ENCODE measurements at regions not wholly inside any gene's neighbourhood (a gene's known extent, or its start where the extent isn't known, plus 50 kb on each side); places are given as distances from the start of the nearest gene placed in this dataset.
"Not testable (repeated sequence)": the region's sequence is repeated elsewhere in the genome, so short reads cannot be mapped to it uniquely, and the experiment has no call there.

GRCh38 chr1:102821707-102822106 lies 286.6 kb downstream of the COL11A1 start:
- DNase-seq (ENCODE audit: low read depth): no peak
- H3K4me3 ChIP-seq (ENCODE audit: low read depth, low read length): no peak overlapping the region

- no peak overlapping the region for H3K4me3 ChIP-seq (ENCODE audit: low read depth, low read length)
- no peak for DNase-seq (ENCODE audit: low read depth)
These were observed 307.9 kb downstream of the COL11A1 start for GRCh38 chr1:102800406-102800805.

GRCh38 chr1:102799496-102799895 lies 308.8 kb downstream of the COL11A1 start:
- DNase-seq (ENCODE audit: low read depth): peak; percentile 15
- H3K4me3 ChIP-seq (ENCODE audit: low read depth, low read length): no peak overlapping the region

GRCh38 chr1:102798718-102799117 lies 309.6 kb downstream of the COL11A1 start:
- no peak for DNase-seq (ENCODE audit: low read depth)

GRCh38 chr1:102796429-102796828 lies 311.9 kb downstream of the COL11A1 start:
- DNase-seq (ENCODE audit: low read depth): no peak
- H3K4me3 ChIP-seq (ENCODE audit: low read depth, low read length): no peak overlapping the region

More at GRCh38 chr1:102798718-102799117, 309.6 kb downstream of the COL11A1 start:
- no peak overlapping the region for H3K4me3 ChIP-seq (ENCODE audit: low read depth, low read length)

GRCh38 chr1:102790997-102791396 lies 317.3 kb downstream of the COL11A1 start:
- H3K4me3 ChIP-seq (ENCODE audit: low read depth, low read length): no peak overlapping the region
- DNase-seq (ENCODE audit: low read depth): no peak

GRCh38 chr1:102789951-102790350 lies 318.4 kb downstream of the COL11A1 start:
- DNase-seq (ENCODE audit: low read depth): not testable (repeated sequence)

GRCh38 chr1:102783487-102783886 lies 324.8 kb downstream of the COL11A1 start:
- no peak overlapping the region for H3K4me3 ChIP-seq (ENCODE audit: low read depth, low read length)
- no peak for DNase-seq (ENCODE audit: low read depth)

More at GRCh38 chr1:102789951-102790350, 318.4 kb downstream of the COL11A1 start:
- not testable (repeated sequence) for H3K4me3 ChIP-seq (ENCODE audit: low read depth, low read length)

- no peak for DNase-seq (ENCODE audit: low read depth)
- no peak overlapping the region for H3K4me3 ChIP-seq (ENCODE audit: low read depth, low read length)
These were observed 326.2 kb downstream of the COL11A1 start for GRCh38 chr1:102782144-102782543.

GRCh38 chr1:102776071-102776470 lies 332.3 kb downstream of the COL11A1 start:
- no peak for DNase-seq (ENCODE audit: low read depth)
- no peak overlapping the region for H3K4me3 ChIP-seq (ENCODE audit: low read depth, low read length)

- H3K4me3 ChIP-seq (ENCODE audit: low read depth, low read length): no peak overlapping the region
- no peak for DNase-seq (ENCODE audit: low read depth)
These were observed 335.5 kb downstream of the COL11A1 start for GRCh38 chr1:102772831-102773230.

GRCh38 chr1:102758418-102758817 lies 349.9 kb downstream of the COL11A1 start:
- no peak for DNase-seq (ENCODE audit: low read depth)
- H3K4me3 ChIP-seq (ENCODE audit: low read depth, low read length): no peak overlapping the region

GRCh38 chr1:102757363-102757762 lies 351.0 kb downstream of the COL11A1 start:
- no peak for DNase-seq (ENCODE audit: low read depth)
- no peak overlapping the region for H3K4me3 ChIP-seq (ENCODE audit: low read depth, low read length)

GRCh38 chr1:102751111-102751510 lies 357.2 kb downstream of the COL11A1 start:
- DNase-seq (ENCODE audit: low read depth): no peak
- H3K4me3 ChIP-seq (ENCODE audit: low read depth, low read length): no peak overlapping the region

- DNase-seq (ENCODE audit: low read depth): no peak
- no peak overlapping the region for H3K4me3 ChIP-seq (ENCODE audit: low read depth, low read length)
These were observed 365.9 kb downstream of the COL11A1 start for GRCh38 chr1:102742426-102742825.

- DNase-seq (ENCODE audit: low read depth): no peak
- H3K4me3 ChIP-seq (ENCODE audit: low read depth, low read length): no peak overlapping the region
These were observed 374.7 kb downstream of the COL11A1 start for GRCh38 chr1:102733491-102734236.

GRCh38 chr1:102732927-102733326 lies 375.4 kb downstream of the COL11A1 start:
- no peak overlapping the region for H3K4me3 ChIP-seq (ENCODE audit: low read depth, low read length)
- DNase-seq (ENCODE audit: low read depth): peak; percentile 31

GRCh38 chr1:102726417-102726816 lies 381.9 kb downstream of the COL11A1 start:
- no peak overlapping the region for H3K4me3 ChIP-seq (ENCODE audit: low read depth, low read length)
- DNase-seq (ENCODE audit: low read depth): no peak

- no peak overlapping the region for H3K4me3 ChIP-seq (ENCODE audit: low read depth, low read length)
- DNase-seq (ENCODE audit: low read depth): no peak
These were observed 383.6 kb downstream of the COL11A1 start for GRCh38 chr1:102724741-102725140.

- no peak overlapping the region for H3K4me3 ChIP-seq (ENCODE audit: low read depth, low read length)
- peak; percentile 52 for DNase-seq (ENCODE audit: low read depth)
These were observed 393.2 kb downstream of the COL11A1 start for GRCh38 chr1:102715150-102715549.

GRCh38 chr1:102699524-102699923 lies 408.8 kb downstream of the COL11A1 start:
- no peak for DNase-seq (ENCODE audit: low read depth)

More at GRCh38 chr1:102699524-102699923, 408.8 kb downstream of the COL11A1 start:
- no peak overlapping the region for H3K4me3 ChIP-seq (ENCODE audit: low read depth, low read length)
